ENCODE measurements at regions not wholly inside any gene's neighbourhood (a gene's known extent, or its start where the extent isn't known, plus 50 kb on each side); places are given as distances from the start of the nearest gene placed in this dataset.

GRCh38 chr9:129482521-129483414 is 138.1 kb downstream of the C9orf50 start:
- TF ChIP-seq POLR2AphosphoS5 (IDR thresholded peaks at IDR 0.05; ENCODE audit: low read depth, low read length) (no peak), JUND (IDR thresholded peaks at IDR 0.05; ENCODE audit: low read length) (no peak), PHF8 (conservative IDR thresholded peaks at IDR 0.05; ENCODE audit: low read depth, low read length) (no peak), POLR2A (IDR thresholded peaks at IDR 0.05; ENCODE audit: control extremely low read depth in 1 of 2, low read depth in 2 of 2, low read length in 2 of 2) (no peak), CBX8 (IDR thresholded peaks at IDR 0.05; ENCODE audit: borderline replicate concordance, low read depth, low read length) (no peak)
